Activated naive CD8-positive, alpha-beta T cell treated with anti-CD3 and anti-CD28 coated beads for 36 hours (primary cell): ENCODE measurements at regions not wholly inside any gene's neighbourhood (a gene's known extent, or its start where the extent isn't known, plus 50 kb on each side); places are given as distances from the start of the nearest gene placed in this dataset.

Experiments used
- DNase-seq: peaks from one replicate; pipeline ENCODE4 v3.0.0; 2021
- H3K27ac Mint-ChIP-seq: one replicate; pipeline ENCODE4 v1.8.0; 2022; ENCODE audit warnings: mild to moderate bottlenecking, moderate library complexity, mixed read lengths
- H3K27me3 Mint-ChIP-seq: one replicate; pipeline ENCODE4 v1.8.0; 2022; ENCODE audit warnings: mild to moderate bottlenecking, mixed read lengths
- H3K36me3 Mint-ChIP-seq: one replicate; pipeline ENCODE4 v1.8.0; 2021; ENCODE audit warnings: mild to moderate bottlenecking, mixed read lengths
- H3K4me1 Mint-ChIP-seq: one replicate; pipeline ENCODE4 v1.8.0; 2021; ENCODE audit warnings: mixed read lengths
- H3K4me3 Mint-ChIP-seq: one replicate; pipeline ENCODE4 v1.8.0; 2022; ENCODE audit warnings: mild to moderate bottlenecking, moderate library complexity, mixed read lengths
- H3K9me3 Mint-ChIP-seq: one replicate; pipeline ENCODE4 v1.8.0; 2022; ENCODE audit warnings: mixed read lengths

- Mint-ChIP-seq H3K27ac (no peak overlapping the region), H3K4me1 (no peaks in the 10 kb centered on the region), H3K4me3 (no peak overlapping the region), H3K9me3 (no peaks in the 10 kb centered on the region), H3K36me3 (no peaks in the 10 kb centered on the region), H3K27me3 (peaks cover 12% of the 10 kb centered on the region)
- no peak for DNase-seq
Measured at GRCh38 chr5:122576256-122577016, 198.4 kb upstream of the SNX2 start.

DNA sequence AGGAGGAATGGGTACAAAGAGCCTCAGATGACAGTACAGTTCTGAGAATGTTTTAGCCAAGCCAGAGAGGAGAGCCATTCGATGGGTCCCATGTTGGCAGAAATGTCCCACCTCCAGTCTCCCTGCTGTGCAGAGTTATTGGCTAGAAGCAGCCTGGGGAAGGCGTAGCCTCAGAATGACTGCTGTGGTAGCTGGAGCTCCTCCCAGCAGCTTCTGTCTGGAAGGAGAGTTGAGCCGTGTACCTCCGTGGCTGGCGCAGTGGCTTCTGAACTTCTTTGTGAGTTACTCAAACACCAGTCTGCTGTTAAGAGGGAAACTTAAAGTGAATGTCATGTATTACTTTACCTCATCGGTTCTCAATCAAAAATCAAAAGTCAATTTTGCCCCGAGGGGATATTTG, 193.3 kb upstream of the SNX2 start:
- H3K27me3 Mint-ChIP-seq = peaks cover 12% of the 10 kb centered on the region
- no peaks in the 10 kb centered on the region for H3K9me3 Mint-ChIP-seq
- no peaks in the 10 kb centered on the region for H3K4me1 Mint-ChIP-seq

DNA sequence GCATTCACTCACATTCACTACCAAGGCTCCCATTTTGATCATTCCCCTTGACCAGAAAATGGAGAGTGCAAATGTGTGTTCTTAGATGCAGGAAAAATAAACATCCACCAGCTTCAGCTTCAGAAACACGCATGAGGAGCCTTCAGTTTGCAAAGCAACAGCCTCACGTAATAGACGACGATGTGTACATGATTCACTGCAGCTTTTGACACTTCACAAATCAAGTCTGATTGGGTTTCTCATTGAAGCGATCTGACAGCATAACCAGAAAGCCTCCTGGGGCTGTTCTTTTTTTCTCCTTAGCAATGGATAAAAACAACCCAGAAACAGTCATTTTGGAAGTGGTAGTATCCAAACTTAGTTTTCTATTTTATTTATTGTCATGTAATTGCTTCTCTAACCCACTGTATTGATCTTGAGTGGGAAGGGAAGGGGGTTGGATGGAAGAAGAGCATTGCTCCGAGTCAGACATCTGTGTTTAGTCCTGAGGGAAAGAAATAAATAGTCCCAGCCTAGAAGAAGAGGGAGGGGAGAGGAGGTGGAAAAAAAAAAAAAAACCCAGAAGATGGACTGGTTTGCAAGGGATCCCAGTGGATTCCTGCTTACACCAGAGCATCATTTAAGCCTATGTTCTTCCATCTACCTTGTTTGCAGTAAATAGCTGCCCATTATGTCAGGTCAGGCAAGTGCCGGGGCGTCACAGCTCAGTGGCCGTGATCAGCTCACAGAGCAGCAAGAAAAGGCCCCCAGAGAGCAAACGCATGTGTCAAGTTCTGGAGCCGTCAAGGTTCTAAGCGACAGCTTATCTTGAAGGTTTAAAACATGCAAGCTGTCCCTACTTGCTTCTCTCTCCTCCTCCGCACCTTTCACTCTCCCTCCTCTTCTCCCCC, 190.2 kb upstream of the SNX2 start:
- Mint-ChIP-seq H3K36me3 (no peaks in the 10 kb centered on the region), H3K27me3 (peaks cover 6% of the 10 kb centered on the region), H3K4me1 (no peaks in the 10 kb centered on the region)

More for the DNA sequence above, 193.3 kb upstream of the SNX2 start:
- no peak for DNase-seq
- no peak overlapping the region for H3K27ac Mint-ChIP-seq
- H3K4me3 Mint-ChIP-seq = no peak overlapping the region
- H3K36me3 Mint-ChIP-seq = no peaks in the 10 kb centered on the region

DNA sequence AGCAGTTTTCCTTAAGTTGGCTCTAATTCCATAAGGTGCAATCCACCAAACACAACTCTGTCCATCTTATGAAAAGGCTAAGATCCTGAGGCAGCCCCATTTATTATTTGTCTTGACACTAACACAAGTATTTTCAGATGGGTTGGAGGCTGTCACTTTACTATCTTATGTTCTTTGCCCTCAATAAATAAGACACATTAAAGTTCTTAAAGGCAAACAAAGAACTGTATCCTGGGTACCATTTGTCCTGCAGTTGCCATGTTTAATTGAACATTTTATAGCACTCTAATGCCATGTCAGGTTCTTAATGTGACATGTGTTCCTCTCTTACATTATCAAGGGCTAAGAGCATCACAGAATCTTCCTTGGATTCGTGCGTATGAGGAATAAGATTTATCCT, 189.5 kb upstream of the SNX2 start:
- H3K27me3 Mint-ChIP-seq = peaks cover 1% of the 10 kb centered on the region

More for the DNA sequence above, 190.2 kb upstream of the SNX2 start:
- Mint-ChIP-seq H3K4me3 (no peak overlapping the region), H3K27ac (no peak overlapping the region), H3K9me3 (no peaks in the 10 kb centered on the region)
- DNase-seq = no peak

GRCh38 chr5:122586351-122586750, 188.5 kb upstream of the SNX2 start:
- H3K4me3 Mint-ChIP-seq = no peak overlapping the region
- no peaks in the 10 kb centered on the region for H3K36me3 Mint-ChIP-seq

More for the DNA sequence above, 189.5 kb upstream of the SNX2 start:
- Mint-ChIP-seq H3K27ac (no peak overlapping the region), H3K4me1 (no peaks in the 10 kb centered on the region), H3K4me3 (no peak overlapping the region), H3K36me3 (no peaks in the 10 kb centered on the region), H3K9me3 (no peaks in the 10 kb centered on the region)
- DNase-seq = no peak

DNA sequence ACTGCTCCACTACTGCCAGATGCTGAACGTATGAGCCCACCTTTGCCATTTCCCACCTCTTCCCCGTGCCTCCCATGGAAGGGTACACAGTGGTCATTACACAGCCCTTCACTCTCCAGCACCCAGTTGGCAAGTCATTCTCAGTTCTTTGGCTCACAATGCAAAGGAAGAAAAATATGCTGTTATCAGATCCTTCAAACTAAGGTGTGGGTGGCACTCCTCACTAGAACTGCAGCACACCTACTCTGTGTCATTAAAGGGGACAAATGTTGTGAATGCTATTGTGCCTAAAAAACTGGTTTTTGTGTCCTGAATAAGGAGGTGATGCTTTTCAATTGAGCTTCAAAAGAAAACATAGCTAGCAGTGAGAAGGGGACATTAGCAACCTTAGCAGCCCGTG, 183.1 kb upstream of the SNX2 start:
- Mint-ChIP-seq H3K4me1 (no peaks in the 10 kb centered on the region), H3K4me3 (no peak overlapping the region), H3K27ac (no peak overlapping the region), H3K36me3 (no peaks in the 10 kb centered on the region), H3K27me3 (peaks cover 6% of the 10 kb centered on the region), H3K9me3 (no peaks in the 10 kb centered on the region)
- DNase-seq = no peak

More at GRCh38 chr5:122586351-122586750, 188.5 kb upstream of the SNX2 start:
- Mint-ChIP-seq H3K27me3 (no peaks in the 10 kb centered on the region), H3K4me1 (no peaks in the 10 kb centered on the region), H3K9me3 (no peaks in the 10 kb centered on the region), H3K27ac (no peak overlapping the region)
- DNase-seq = no peak

DNA sequence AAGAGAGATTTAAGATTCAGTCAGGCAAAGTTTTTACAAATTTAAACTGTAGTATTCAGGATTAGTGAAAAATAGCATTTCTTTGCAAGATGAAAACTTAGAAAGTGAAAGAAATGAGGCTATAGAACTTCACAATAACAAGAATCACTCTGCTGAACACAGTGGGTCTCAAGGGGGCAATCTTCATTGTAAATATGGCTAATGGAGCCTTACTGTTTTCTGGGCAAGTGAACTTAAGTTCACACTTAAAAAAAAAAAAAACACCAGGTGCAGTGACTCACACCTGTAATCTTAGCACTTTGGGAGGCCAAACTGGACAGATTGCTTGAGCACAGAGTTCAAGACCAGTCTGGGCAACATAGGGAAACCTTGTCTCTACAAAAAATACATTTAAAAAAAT, 175.9 kb upstream of the SNX2 start:
- Mint-ChIP-seq H3K27me3 (peaks cover 6% of the 10 kb centered on the region), H3K36me3 (no peaks in the 10 kb centered on the region), H3K27ac (no peak overlapping the region), H3K9me3 (peaks cover 7% of the 10 kb centered on the region), H3K4me1 (no peaks in the 10 kb centered on the region), H3K4me3 (no peak overlapping the region)
- no peak for DNase-seq

GRCh38 chr5:122600924-122601323, 174.0 kb upstream of the SNX2 start:
- DNase-seq = no peak
- Mint-ChIP-seq H3K27ac (no peak overlapping the region), H3K4me3 (no peak overlapping the region), H3K36me3 (no peaks in the 10 kb centered on the region), H3K9me3 (peaks cover 7% of the 10 kb centered on the region), H3K4me1 (no peaks in the 10 kb centered on the region), H3K27me3 (no peaks in the 10 kb centered on the region)

- Mint-ChIP-seq H3K36me3 (no peaks in the 10 kb centered on the region), H3K27me3 (peaks cover 3% of the 10 kb centered on the region), H3K4me3 (no peak overlapping the region), H3K27ac (no peak overlapping the region), H3K4me1 (no peaks in the 10 kb centered on the region), H3K9me3 (peaks cover 7% of the 10 kb centered on the region)
- DNase-seq = no peak
Measured at GRCh38 chr5:122602700-122603099, 172.2 kb upstream of the SNX2 start.

DNA sequence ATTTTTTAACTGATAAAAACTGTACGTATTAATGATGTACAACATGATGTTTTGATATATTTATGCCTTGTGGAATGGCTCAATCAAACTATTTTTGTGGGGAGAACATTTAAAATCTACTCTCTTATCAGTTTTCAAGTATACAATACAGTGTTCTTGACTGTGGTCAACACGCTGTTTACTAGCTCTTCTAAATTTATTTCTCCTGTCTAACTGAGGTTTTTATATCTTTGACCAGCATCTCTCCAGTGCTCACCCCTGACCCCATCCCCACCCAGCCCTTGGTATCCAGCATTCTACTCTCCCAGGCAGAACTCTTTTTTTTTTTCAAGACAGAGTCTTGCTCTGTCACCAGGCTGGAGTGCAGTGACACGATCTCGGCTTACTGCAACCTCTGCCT, 169.6 kb upstream of the SNX2 start:
- Mint-ChIP-seq H3K27me3 (peaks cover 3% of the 10 kb centered on the region), H3K9me3 (peaks cover 5% of the 10 kb centered on the region), H3K27ac (no peak overlapping the region), H3K4me3 (no peak overlapping the region), H3K4me1 (no peaks in the 10 kb centered on the region), H3K36me3 (no peaks in the 10 kb centered on the region)
- DNase-seq = no peak

GRCh38 chr5:122607818-122608217, 167.1 kb upstream of the SNX2 start:
- Mint-ChIP-seq H3K4me1 (no peaks in the 10 kb centered on the region), H3K9me3 (no peaks in the 10 kb centered on the region), H3K27me3 (peaks cover 3% of the 10 kb centered on the region), H3K4me3 (no peak overlapping the region), H3K27ac (no peak overlapping the region), H3K36me3 (no peaks in the 10 kb centered on the region)
- no peak for DNase-seq

GRCh38 chr5:122608222-122608621, 166.7 kb upstream of the SNX2 start:
- DNase-seq = no peak
- no peaks in the 10 kb centered on the region for H3K9me3 Mint-ChIP-seq
- no peak overlapping the region for H3K27ac Mint-ChIP-seq
- peaks cover 3% of the 10 kb centered on the region for H3K27me3 Mint-ChIP-seq
- H3K36me3 Mint-ChIP-seq = no peaks in the 10 kb centered on the region
- no peaks in the 10 kb centered on the region for H3K4me1 Mint-ChIP-seq
- no peak overlapping the region for H3K4me3 Mint-ChIP-seq

- no peaks in the 10 kb centered on the region for H3K36me3 Mint-ChIP-seq
- H3K4me1 Mint-ChIP-seq = no peaks in the 10 kb centered on the region
- H3K9me3 Mint-ChIP-seq = no peaks in the 10 kb centered on the region
- H3K27me3 Mint-ChIP-seq = peaks cover 3% of the 10 kb centered on the region
- no peak overlapping the region for H3K4me3 Mint-ChIP-seq
- no peak overlapping the region for H3K27ac Mint-ChIP-seq
- no peak for DNase-seq
Measured at GRCh38 chr5:122611406-122611805, 163.5 kb upstream of the SNX2 start.

GRCh38 chr5:122612901-122613300, 162.0 kb upstream of the SNX2 start:
- Mint-ChIP-seq H3K4me1 (no peaks in the 10 kb centered on the region), H3K36me3 (no peaks in the 10 kb centered on the region), H3K27ac (no peak overlapping the region), H3K27me3 (no peaks in the 10 kb centered on the region), H3K9me3 (no peaks in the 10 kb centered on the region), H3K4me3 (no peak overlapping the region)
- DNase-seq = no peak

- H3K9me3 Mint-ChIP-seq = no peaks in the 10 kb centered on the region
- no peaks in the 10 kb centered on the region for H3K27me3 Mint-ChIP-seq
- H3K4me3 Mint-ChIP-seq = no peak overlapping the region
- H3K36me3 Mint-ChIP-seq = no peaks in the 10 kb centered on the region
- no peak overlapping the region for H3K27ac Mint-ChIP-seq
- no peaks in the 10 kb centered on the region for H3K4me1 Mint-ChIP-seq
- no peak for DNase-seq
Measured at GRCh38 chr5:122615146-122615545, 159.7 kb upstream of the SNX2 start.
